ENCODE measurements at regions not wholly inside any gene's neighbourhood (a gene's known extent, or its start where the extent isn't known, plus 50 kb on each side); places are given as distances from the start of the nearest gene placed in this dataset.

DNA sequence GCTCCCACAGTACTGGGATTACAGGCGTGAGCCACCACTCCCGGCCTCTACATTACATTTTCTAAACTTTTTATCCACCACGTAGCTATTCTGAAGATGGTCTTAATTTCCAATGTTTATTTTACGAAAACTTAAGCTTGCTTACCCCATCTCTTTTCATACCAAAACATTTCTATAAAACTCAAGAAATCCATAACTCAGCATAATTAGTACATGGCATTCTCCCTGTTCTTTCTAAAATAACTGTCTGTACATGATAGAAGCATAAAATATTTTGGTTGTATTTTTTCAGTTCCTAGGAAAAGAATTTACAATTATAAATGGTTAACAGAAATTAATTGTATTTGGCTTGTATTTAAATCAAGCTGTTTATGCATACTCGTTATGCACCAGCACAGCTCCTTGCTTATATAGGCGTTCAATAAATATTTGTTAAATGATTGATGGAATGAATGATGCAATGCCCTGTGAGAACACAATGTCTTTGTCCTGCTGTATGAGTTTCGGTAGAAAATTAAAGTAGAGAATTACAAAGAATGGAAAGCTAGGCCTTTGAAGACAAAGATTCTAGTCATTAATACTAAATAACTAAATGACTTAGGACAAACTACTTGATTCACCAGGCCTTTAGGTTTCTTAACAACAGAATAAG lies 384.2 kb downstream of the EFNA5 start:
- TF ChIP-seq, protein P1, sequence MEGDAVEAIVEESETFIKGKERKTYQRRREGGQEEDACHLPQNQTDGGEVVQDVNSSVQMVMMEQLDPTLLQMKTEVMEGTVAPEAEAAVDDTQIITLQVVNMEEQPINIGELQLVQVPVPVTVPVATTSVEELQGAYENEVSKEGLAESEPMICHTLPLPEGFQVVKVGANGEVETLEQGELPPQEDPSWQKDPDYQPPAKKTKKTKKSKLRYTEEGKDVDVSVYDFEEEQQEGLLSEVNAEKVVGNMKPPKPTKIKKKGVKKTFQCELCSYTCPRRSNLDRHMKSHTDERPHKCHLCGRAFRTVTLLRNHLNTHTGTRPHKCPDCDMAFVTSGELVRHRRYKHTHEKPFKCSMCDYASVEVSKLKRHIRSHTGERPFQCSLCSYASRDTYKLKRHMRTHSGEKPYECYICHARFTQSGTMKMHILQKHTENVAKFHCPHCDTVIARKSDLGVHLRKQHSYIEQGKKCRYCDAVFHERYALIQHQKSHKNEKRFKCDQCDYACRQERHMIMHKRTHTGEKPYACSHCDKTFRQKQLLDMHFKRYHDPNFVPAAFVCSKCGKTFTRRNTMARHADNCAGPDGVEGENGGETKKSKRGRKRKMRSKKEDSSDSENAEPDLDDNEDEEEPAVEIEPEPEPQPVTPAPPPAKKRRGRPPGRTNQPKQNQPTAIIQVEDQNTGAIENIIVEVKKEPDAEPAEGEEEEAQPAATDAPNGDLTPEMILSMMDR (IDR thresholded peaks at IDR 0.05; ENCODE audit: insufficient read depth, low read depth, low read length), result no peak
- no peak for TF ChIP-seq EZH2 (IDR thresholded peaks at IDR 0.05; ENCODE audit: insufficient read depth, low read length)

Data from astrocyte (in vitro differentiated cells and primary cell).